ENCODE measurements at regions not wholly inside any gene's neighbourhood (a gene's known extent, or its start where the extent isn't known, plus 50 kb on each side); places are given as distances from the start of the nearest gene placed in this dataset.

- Histone ChIP-seq H2BK120ac (ENCODE audit: low read depth, low read length) (no peak overlapping the region), H3K23ac (ENCODE audit: low read depth, low read length) (no peak overlapping the region), H3K79me1 (ENCODE audit: low read depth in 1 of 2, low read length in 2 of 2) (no peaks in the 10 kb centered on the region), H3K56ac (ENCODE audit: extremely low read depth, insufficient read depth, low read length) (no peak overlapping the region), H3K4me2 (ENCODE audit: low read depth, low read length) (no peak overlapping the region), H3K4me1 (ENCODE audit: control insufficient read depth, insufficient read depth, low read length) (peaks cover 3% of the 10 kb centered on the region), H3K27ac (ENCODE audit: insufficient read depth, low read length) (no peak overlapping the region), H4K91ac (ENCODE audit: insufficient read depth, low read depth, low read length) (no peak overlapping the region), H3K36me3 (ENCODE audit: control insufficient read depth, insufficient read depth, low read length) (no peaks in the 10 kb centered on the region), H2AK9ac (replicated peaks; ENCODE audit: low read depth, low read length, poor library complexity) (no peak overlapping the region), H2BK15ac (ENCODE audit: low read depth, low read length) (no peak overlapping the region), H3K9me1 (ENCODE audit: insufficient read depth, low read length) (0 out of 2 replicates have a peak, but pooled peaks cover 2% of the 10 kb centered on the region), H3K9me3 (ENCODE audit: control insufficient read depth, insufficient read depth, low read length) (no peaks in the 10 kb centered on the region), H4K20me1 (ENCODE audit: insufficient read depth, low read length) (no peaks in the 10 kb centered on the region), H3K4ac (ENCODE audit: low read depth, low read length) (no peak overlapping the region), H3K14ac (replicated peaks; ENCODE audit: low read depth, low read length) (no peak overlapping the region), H2AK5ac (ENCODE audit: low read depth, low read length) (no peak overlapping the region), H3K27me3 (ENCODE audit: control insufficient read depth, insufficient read depth, low read length) (no peaks in the 10 kb centered on the region), H3K4me3 (ENCODE audit: insufficient read depth, low read depth, low read length) (no peak overlapping the region), H2AFZ (replicated peaks; ENCODE audit: low read length, poor library complexity) (no peak overlapping the region), H3K18ac (ENCODE audit: low read depth, low read length) (no peak overlapping the region), H2BK20ac (ENCODE audit: low read depth, low read length) (no peak overlapping the region), H2BK5ac (ENCODE audit: low read depth, low read length, poor library complexity, severe bottlenecking) (no peak overlapping the region), H4K5ac (ENCODE audit: low read depth, low read length) (no peak overlapping the region), H3K9ac (ENCODE audit: low read depth, low read length) (no peak overlapping the region), H4K8ac (ENCODE audit: low read depth in 2 of 2, low read length in 2 of 2) (no peak overlapping the region)
- no TSS peak for BruUV-seq (replicated peaks)
- no CpG with 5 or more reads among the region's 2 CpGs for WGBS, 2 experiments (ENCODE audit: extremely low coverage in 2 of 2, insufficient read length in 1 of 2)
- no peak for ATAC-seq (ENCODE audit: low read depth)
- ChIA-PET POLR2A (ENCODE audit: unreplicated experiment) (no interaction called here), CTCF (no interaction called here)
- dilution Hi-C loops (cut with HindIII; ENCODE audit: low sequenced_read_pairs, unreplicated experiment): no loop called here
- TF ChIP-seq RCOR1 (IDR thresholded peaks at IDR 0.05; ENCODE audit: insufficient replicate concordance, low read length) (no peak), FOS (IDR thresholded peaks at IDR 0.05; ENCODE audit: low read depth, low read length) (no peak), NFE2L2 (IDR thresholded peaks at IDR 0.05; ENCODE audit: low read depth, low read length) (no peak), CHD1 (IDR thresholded peaks at IDR 0.05; ENCODE audit: low read depth, low read length) (no peak), CEBPB (IDR thresholded peaks at IDR 0.05; ENCODE audit: low read depth, low read length) (no peak), BHLHE40 (IDR thresholded peaks at IDR 0.05; ENCODE audit: low read depth, low read length) (no peak), POLR2A (IDR thresholded peaks at IDR 0.05; ENCODE audit: low read depth, low read length) (no peak), SMC3 (IDR thresholded peaks at IDR 0.05; ENCODE audit: low read depth, low read length) (no peak), RFX5 (IDR thresholded peaks at IDR 0.05; ENCODE audit: low read depth, low read length) (no peak)
- DNase-seq: no peak
- in situ Hi-C loops (cut with MboI; ENCODE audit: low sequenced_read_pairs): no loop called here
- intact Hi-C loops (cut with micrococcal nuclease): no loop called here
Measured at GRCh38 chr4:11542952-11543351, 114.3 kb upstream of the HS3ST1 start.
